ENCODE measurements at regions not wholly inside any gene's neighbourhood (a gene's known extent, or its start where the extent isn't known, plus 50 kb on each side); places are given as distances from the start of the nearest gene placed in this dataset.

- H3K4me1 ChIP-seq (ENCODE audit: control insufficient read depth, insufficient read depth, low read length): no peaks in the 10 kb centered on the region
- H3K9me3 ChIP-seq (ENCODE audit: control insufficient read depth, insufficient read depth, low read depth, low read length): no peaks in the 10 kb centered on the region
- H3K27ac ChIP-seq (ENCODE audit: low read length): peak overlapping the region; percentile 51; the same call in 1 of the 2 replicates
- ChIA-PET POLR2A (no interaction called here), CTCF (no interaction called here)
- TF ChIP-seq CTCF (IDR thresholded peaks at IDR 0.05) (no peak), TCF7L2 (IDR thresholded peaks at IDR 0.05; ENCODE audit: low read depth, low read length) (no peak), POLR2AphosphoS5 (IDR thresholded peaks at IDR 0.05; ENCODE audit: low read depth, low read length) (no peak), SIN3A (IDR thresholded peaks at IDR 0.05; ENCODE audit: borderline replicate concordance, insufficient read depth, low read depth, low read length) (no peak), REST (IDR thresholded peaks at IDR 0.05; ENCODE audit: insufficient read depth in 1 of 2, low read depth in 2 of 2, low read length in 1 of 2) (no peak)
- in situ Hi-C loops (cut with HindIII; ENCODE audit: low pct_unique_long_range_greater_than_20kb, low sequenced_read_pairs): no loop called here
- H3K4me3 ChIP-seq (ENCODE audit: low read depth in 2 of 2, low read length in 2 of 2): no peak overlapping the region
- ATAC-seq: no peak
- BruUV-seq (replicated peaks): no TSS peak
- no peaks in the 10 kb centered on the region for H3K27me3 ChIP-seq (ENCODE audit: control insufficient read depth, insufficient read depth, low read length)
- intact Hi-C loops (cut with micrococcal nuclease; ENCODE audit: unreplicated experiment): no loop called here
- no peak for DNase-seq (ENCODE audit: low read depth, low spot score)
- H3K36me3 ChIP-seq (ENCODE audit: control insufficient read depth, insufficient read depth, low read length): no peaks in the 10 kb centered on the region
Measured at GRCh38 chrX:13177921-13178566, 133.6 kb upstream of the FAM9C start.

- H3K27ac ChIP-seq (ENCODE audit: low read length): no peak overlapping the region
- TF ChIP-seq SIN3A (IDR thresholded peaks at IDR 0.05; ENCODE audit: borderline replicate concordance, insufficient read depth, low read depth, low read length) (no peak), REST (IDR thresholded peaks at IDR 0.05; ENCODE audit: insufficient read depth in 1 of 2, low read depth in 2 of 2, low read length in 1 of 2) (no peak), CTCF (IDR thresholded peaks at IDR 0.05) (no peak), TCF7L2 (IDR thresholded peaks at IDR 0.05; ENCODE audit: low read depth, low read length) (no peak), POLR2AphosphoS5 (IDR thresholded peaks at IDR 0.05; ENCODE audit: low read depth, low read length) (no peak)
- no peak overlapping the region for H3K4me3 ChIP-seq (ENCODE audit: low read depth in 2 of 2, low read length in 2 of 2)
- intact Hi-C loops (cut with micrococcal nuclease; ENCODE audit: unreplicated experiment) (no loop called here), in situ Hi-C loops (cut with HindIII; ENCODE audit: low pct_unique_long_range_greater_than_20kb, low sequenced_read_pairs) (no loop called here)
- no TSS peak for BruUV-seq (replicated peaks)
- H3K36me3 ChIP-seq (ENCODE audit: control insufficient read depth, insufficient read depth, low read length): no peaks in the 10 kb centered on the region
- DNase-seq (ENCODE audit: low read depth, low spot score) (no peak), ATAC-seq (no peak)
- ChIA-PET CTCF (no interaction called here), POLR2A (interaction anchor here (0.6 kb wide), 1 partner anchor 195 kb away, joined by 3 read pairs; no protein-coding TSS in a partner anchor)
- H3K4me1 ChIP-seq (ENCODE audit: control insufficient read depth, insufficient read depth, low read length): no peaks in the 10 kb centered on the region
- no peaks in the 10 kb centered on the region for H3K9me3 ChIP-seq (ENCODE audit: control insufficient read depth, insufficient read depth, low read depth, low read length)
- no peaks in the 10 kb centered on the region for H3K27me3 ChIP-seq (ENCODE audit: control insufficient read depth, insufficient read depth, low read length)
Measured at GRCh38 chrX:13175056-13175455, 130.6 kb upstream of the FAM9C start.
